ENCODE measurements at regions not wholly inside any gene's neighbourhood (a gene's known extent, or its start where the extent isn't known, plus 50 kb on each side); places are given as distances from the start of the nearest gene placed in this dataset.
A peak's percentile ranks its signal among the peaks of the same experiment; 100 is the strongest.

- CTCF ChIA-PET = no interaction called here
Measured at GRCh38 chr22:22389467-22389866, 119.1 kb downstream of the ZNF280B start.

GRCh38 chr22:22390989-22391388 lies 117.6 kb downstream of the ZNF280B start:
- no peak for TF ChIP-seq CTCF (IDR thresholded peaks at IDR 0.05; ENCODE audit: control extremely low read depth, extremely low read depth, low read depth, missing control alignments)
- ChIA-PET CTCF (interaction anchor here (0.9 kb wide), 1 partner anchor 71 kb away, joined by 3 read pairs; no protein-coding TSS in a partner anchor), POLR2A (no interaction called here)
- no peak for DNase-seq (ENCODE audit: extremely low spot score)

More at GRCh38 chr22:22389467-22389866, 119.1 kb downstream of the ZNF280B start:
- DNase-seq (ENCODE audit: extremely low spot score) = no peak
- no peak for TF ChIP-seq CTCF (IDR thresholded peaks at IDR 0.05; ENCODE audit: control extremely low read depth, extremely low read depth, low read depth, missing control alignments)
- POLR2A ChIA-PET = no interaction called here

GRCh38 chr22:22391543-22391942 lies 117.0 kb downstream of the ZNF280B start:
- DNase-seq (ENCODE audit: extremely low spot score) = no peak
- POLR2A ChIA-PET = no interaction called here

GRCh38 chr22:22392131-22392530 lies 116.4 kb downstream of the ZNF280B start:
- CTCF ChIA-PET = no interaction called here

More at GRCh38 chr22:22391543-22391942, 117.0 kb downstream of the ZNF280B start:
- TF ChIP-seq CTCF (IDR thresholded peaks at IDR 0.05; ENCODE audit: control extremely low read depth, extremely low read depth, low read depth, missing control alignments) = no peak
- CTCF ChIA-PET = no interaction called here

GRCh38 chr22:22394591-22394990 lies 114.0 kb downstream of the ZNF280B start:
- CTCF ChIA-PET = interaction anchor here (1.0 to 2.5 kb wide), 3 partner anchors 15 to 31 kb away, joined by 4 to 6 read pairs (median 4); no protein-coding TSS in a partner anchor
- TF ChIP-seq CTCF (IDR thresholded peaks at IDR 0.05; ENCODE audit: control extremely low read depth, extremely low read depth, low read depth, missing control alignments) = no peak
- DNase-seq (ENCODE audit: extremely low spot score) = peak; percentile 4
- POLR2A ChIA-PET = no interaction called here

More at GRCh38 chr22:22392131-22392530, 116.4 kb downstream of the ZNF280B start:
- no peak for TF ChIP-seq CTCF (IDR thresholded peaks at IDR 0.05; ENCODE audit: control extremely low read depth, extremely low read depth, low read depth, missing control alignments)
- POLR2A ChIA-PET = no interaction called here
- DNase-seq (ENCODE audit: extremely low spot score) = no peak

- ChIA-PET POLR2A (no interaction called here), CTCF (interaction anchor here (0.9 to 2.5 kb wide), 4 partner anchors 8 to 27 kb away, joined by 3 to 6 read pairs (median 5); no protein-coding TSS in a partner anchor)
- DNase-seq (ENCODE audit: extremely low spot score) = peak; percentile 23
- TF ChIP-seq CTCF (IDR thresholded peaks at IDR 0.05; ENCODE audit: control extremely low read depth, extremely low read depth, low read depth, missing control alignments) = no peak
Measured at GRCh38 chr22:22395245-22395644, 113.3 kb downstream of the ZNF280B start.

Data from GM10248 (cell line).